ENCODE measurements at regions not wholly inside any gene's neighbourhood (a gene's known extent, or its start where the extent isn't known, plus 50 kb on each side); places are given as distances from the start of the nearest gene placed in this dataset.

GRCh38 chr11:112793416-112793815 lies 167.8 kb upstream of the NCAM1 start:
- H3K27me3 ChIP-seq (ENCODE audit: insufficient read depth, low read length) = 0 out of 2 replicates have a peak, but pooled peaks cover 5% of the 10 kb centered on the region
- CTCF ChIA-PET = interaction anchor here (1.7 kb wide), 1 partner anchor 205 kb away, joined by 7 read pairs; no protein-coding TSS in a partner anchor
- H3K79me2 ChIP-seq (ENCODE audit: insufficient read depth, low read length) = no peaks in the 10 kb centered on the region
- no peaks in the 10 kb centered on the region for H3K9me2 ChIP-seq (ENCODE audit: insufficient read depth)
- BruUV-seq (replicated peaks) = no TSS peak
- no peak overlapping the region for H2AFZ ChIP-seq (ENCODE audit: low read depth, low read length, poor library complexity, severe bottlenecking)
- no peaks in the 10 kb centered on the region for H3K9me3 ChIP-seq (ENCODE audit: control insufficient read depth in 1 of 2, insufficient read depth in 1 of 2, low read depth in 1 of 2, low read length in 2 of 2)
- no peaks in the 10 kb centered on the region for H3K4me1 ChIP-seq (ENCODE audit: control insufficient read depth in 1 of 2, insufficient read depth in 2 of 2, low read length in 2 of 2)
- H3K4me2 ChIP-seq (ENCODE audit: low read length) = no peak overlapping the region
- DNase-seq (ENCODE audit: low read depth, low spot score) (no peak), ATAC-seq (no peak)
- RAD21 ChIA-PET (ENCODE audit: low non-redundant PET in 1 of 2, low total read pairs in 2 of 2, uncharacterized antibody in 2 of 2, unreplicated experiment in 2 of 2) = no interaction called here
- no peak overlapping the region for H3K9ac ChIP-seq (ENCODE audit: low read length)
- intact Hi-C loops (cut with micrococcal nuclease) = loop anchor here (5.0 kb wide), 1 partner anchor 501 kb away; no protein-coding TSS in a partner anchor
- H3K36me3 ChIP-seq (ENCODE audit: control insufficient read depth in 1 of 2, insufficient read depth in 2 of 2, low read length in 2 of 2) = no peaks in the 10 kb centered on the region
- POLR2A ChIA-PET = no interaction called here
- TF ChIP-seq RAD21 (IDR thresholded peaks at IDR 0.05; ENCODE audit: low read depth) = no peak
- no peak for TF ChIP-seq YY1 (IDR thresholded peaks at IDR 0.05; ENCODE audit: extremely low read depth, insufficient replicate concordance, low read depth, low read length)
- no peak for TF ChIP-seq REST (IDR thresholded peaks at IDR 0.05; ENCODE audit: low read depth)
- no peak for TF ChIP-seq ELF1 (IDR thresholded peaks at IDR 0.05; ENCODE audit: borderline replicate concordance, low read depth)
- no peak for TF ChIP-seq EGR1 (IDR thresholded peaks at IDR 0.05; ENCODE audit: low read depth)
- no peak for TF ChIP-seq SRF (IDR thresholded peaks at IDR 0.05; ENCODE audit: low read depth)
- TF ChIP-seq POLR2A (IDR thresholded peaks at IDR 0.05; ENCODE audit: borderline replicate concordance, extremely low read depth, insufficient read depth, insufficient read length) = no peak
- no peak for TF ChIP-seq FOSL1 (IDR thresholded peaks at IDR 0.05; ENCODE audit: low read depth)
- no peak for TF ChIP-seq SP1 (IDR thresholded peaks at IDR 0.05; ENCODE audit: low read depth)
- TF ChIP-seq ATF3 (IDR thresholded peaks at IDR 0.05) = no peak
- no peak for TF ChIP-seq EZH2phosphoT487 (IDR thresholded peaks at IDR 0.05; ENCODE audit: borderline replicate concordance)
- TF ChIP-seq ZBTB33 (IDR thresholded peaks at IDR 0.05; ENCODE audit: extremely low read depth, insufficient replicate concordance, low read length) = no peak
- TF ChIP-seq SIN3A (IDR thresholded peaks at IDR 0.05; ENCODE audit: low read depth) = no peak
- no peak for TF ChIP-seq ZNF274 (IDR thresholded peaks at IDR 0.05; ENCODE audit: low read depth, low read length)
- no peak for TF ChIP-seq JUND (IDR thresholded peaks at IDR 0.05)
- no peak for TF ChIP-seq POLR2AphosphoS5 (IDR thresholded peaks at IDR 0.05; ENCODE audit: low read depth, low read length)
- TF ChIP-seq CEBPB (IDR thresholded peaks at IDR 0.05; ENCODE audit: low read depth) = no peak
- TF ChIP-seq MAX (IDR thresholded peaks at IDR 0.05) = no peak
- TF ChIP-seq EZH2 (IDR thresholded peaks at IDR 0.05) = no peak
- TF ChIP-seq TCF7L2 (IDR thresholded peaks at IDR 0.05; ENCODE audit: borderline replicate concordance, extremely low read depth, insufficient read depth, insufficient read length) = no peak
- H3K27ac ChIP-seq (ENCODE audit: low read depth, low read length) = no peak overlapping the region
- H3K4me3 ChIP-seq (replicated peaks in 1 of 2; ENCODE audit: low read depth in 1 of 2, low read length in 2 of 2) = no peak overlapping the region
- no peaks in the 10 kb centered on the region for H4K20me1 ChIP-seq (ENCODE audit: insufficient read depth)

Data from HCT116 (cell line).